ENCODE measurements at regions not wholly inside any gene's neighbourhood (a gene's known extent, or its start where the extent isn't known, plus 50 kb on each side); places are given as distances from the start of the nearest gene placed in this dataset.

GRCh38 chr9:134532084-134532483, 109.5 kb upstream of the COL5A1 start:
- Histone ChIP-seq H3K4me2 (ENCODE audit: low read depth, low read length) (no peak overlapping the region), H3K79me1 (ENCODE audit: low read depth in 1 of 2, low read length in 2 of 2) (no peaks in the 10 kb centered on the region), H2AK9ac (replicated peaks; ENCODE audit: low read depth, low read length, poor library complexity) (no peak overlapping the region), H3K23ac (ENCODE audit: low read depth, low read length) (no peak overlapping the region), H4K20me1 (ENCODE audit: insufficient read depth, low read length) (no peaks in the 10 kb centered on the region), H3K9me3 (ENCODE audit: control insufficient read depth, insufficient read depth, low read length) (peaks cover 12% of the 10 kb centered on the region), H3K14ac (replicated peaks; ENCODE audit: low read depth, low read length) (no peak overlapping the region), H3K4me1 (ENCODE audit: control insufficient read depth, insufficient read depth, low read length) (peaks cover 20% of the 10 kb centered on the region), H3K36me3 (ENCODE audit: control insufficient read depth, insufficient read depth, low read length) (no peaks in the 10 kb centered on the region), H2BK120ac (ENCODE audit: low read depth, low read length) (no peak overlapping the region), H2AK5ac (ENCODE audit: low read depth, low read length) (peak overlapping the region; percentile 82), H3K56ac (ENCODE audit: extremely low read depth, insufficient read depth, low read length) (no peak overlapping the region), H3K4me3 (ENCODE audit: insufficient read depth, low read depth, low read length) (no peak overlapping the region), H3K9me1 (ENCODE audit: insufficient read depth, low read length) (peaks cover 16% of the 10 kb centered on the region), H2BK5ac (ENCODE audit: low read depth, low read length, poor library complexity, severe bottlenecking) (no peak overlapping the region), H3K4ac (ENCODE audit: low read depth, low read length) (peak overlapping the region; percentile 39; the same call in 1 of the 2 replicates), H2AFZ (replicated peaks; ENCODE audit: low read length, poor library complexity) (no peak overlapping the region), H4K8ac (ENCODE audit: low read depth in 2 of 2, low read length in 2 of 2) (no peak overlapping the region), H3K27me3 (ENCODE audit: control insufficient read depth, insufficient read depth, low read length) (no peaks in the 10 kb centered on the region; the same call in none of the 2 replicates), H4K5ac (ENCODE audit: low read depth, low read length) (no peak overlapping the region), H3K18ac (ENCODE audit: low read depth, low read length) (no peak overlapping the region), H3K9ac (ENCODE audit: low read depth, low read length) (no peak overlapping the region), H4K91ac (ENCODE audit: insufficient read depth, low read depth, low read length) (no peak overlapping the region), H3K27ac (ENCODE audit: insufficient read depth, low read length) (no peak overlapping the region), H2BK20ac (ENCODE audit: low read depth, low read length) (no peak overlapping the region; the same call in 1 of the 2 replicates), H2BK15ac (ENCODE audit: low read depth, low read length) (0 out of 3 replicates have a peak overlapping the region, but pooled peaks have one; percentile 33)
- BruUV-seq (replicated peaks), result no TSS peak
- dilution Hi-C loops (cut with HindIII; ENCODE audit: low sequenced_read_pairs, unreplicated experiment), result no loop called here
- CTCF ChIA-PET, result no interaction called here
- ATAC-seq (ENCODE audit: low read depth) (no peak), DNase-seq (no peak)
- intact Hi-C loops (cut with micrococcal nuclease), result loop anchor here (10.0 kb wide), 1 partner anchor 77 kb away; no protein-coding TSS in a partner anchor
- in situ Hi-C loops (cut with MboI; ENCODE audit: low sequenced_read_pairs), result no loop called here
- 47% methylated on average over 3 of the region's 12 CpGs; no CpG with 5 or more reads in 1 of the 2 experiments for WGBS, 2 experiments (ENCODE audit: extremely low coverage in 2 of 2, insufficient read length in 1 of 2)
- POLR2A ChIA-PET (ENCODE audit: unreplicated experiment), result no interaction called here
- TF ChIP-seq USF2 (IDR thresholded peaks at IDR 0.05; ENCODE audit: low read depth, low read length), result no peak
- TF ChIP-seq CTCF (conservative IDR thresholded peaks at IDR 0.05; ENCODE audit: low read depth, low read length), result no peak
- no peak for TF ChIP-seq RCOR1 (IDR thresholded peaks at IDR 0.05; ENCODE audit: insufficient replicate concordance, low read length)
- no peak for TF ChIP-seq FOS (IDR thresholded peaks at IDR 0.05; ENCODE audit: low read depth, low read length)
- TF ChIP-seq CHD1 (IDR thresholded peaks at IDR 0.05; ENCODE audit: low read depth, low read length), result no peak
- TF ChIP-seq RAD21 (IDR thresholded peaks at IDR 0.05; ENCODE audit: low read length), result no peak
- no peak for TF ChIP-seq RFX5 (IDR thresholded peaks at IDR 0.05; ENCODE audit: low read depth, low read length)
- TF ChIP-seq MAFK (IDR thresholded peaks at IDR 0.05; ENCODE audit: low read depth, low read length), result no peak
- TF ChIP-seq BHLHE40 (IDR thresholded peaks at IDR 0.05; ENCODE audit: low read depth, low read length), result no peak
- TF ChIP-seq POLR2A (IDR thresholded peaks at IDR 0.05; ENCODE audit: low read depth, low read length), result no peak
- no peak for TF ChIP-seq MXI1 (IDR thresholded peaks at IDR 0.05; ENCODE audit: borderline replicate concordance, low read depth, low read length)
- no peak for TF ChIP-seq ELK1 (IDR thresholded peaks at IDR 0.05; ENCODE audit: borderline replicate concordance, low read depth, low read length)
- TF ChIP-seq SMC3 (IDR thresholded peaks at IDR 0.05; ENCODE audit: low read depth, low read length), result no peak
- no peak for TF ChIP-seq CEBPB (IDR thresholded peaks at IDR 0.05; ENCODE audit: low read depth, low read length)
- no peak for TF ChIP-seq MAZ (IDR thresholded peaks at IDR 0.05; ENCODE audit: borderline replicate concordance, low read depth, low read length)
- TF ChIP-seq NFE2L2 (IDR thresholded peaks at IDR 0.05; ENCODE audit: low read depth, low read length), result no peak

All from IMR-90 (cell line).